IMR-90 (cell line): ENCODE measurements at regions not wholly inside any gene's neighbourhood (a gene's known extent, or its start where the extent isn't known, plus 50 kb on each side); places are given as distances from the start of the nearest gene placed in this dataset.

Source experiments
- BHLHE40 ChIP-seq: fragments of 150-350 bp; IDR thresholded peaks from 2 replicates; pipeline ENCODE4 v1.6.1; 2016; ENCODE audit warnings: mild to moderate bottlenecking, low read depth, low read length
- CEBPB ChIP-seq: IDR thresholded peaks from 2 replicates; pipeline ENCODE4 v1.6.1; 2012; ENCODE audit warnings: low read depth, low read length, improper control_type of control experiment
- CHD1 ChIP-seq: IDR thresholded peaks from 2 replicates; pipeline ENCODE4 v1.6.1; 2012; ENCODE audit warnings: low read depth, low read length, improper control_type of control experiment
- CTCF ChIP-seq: conservative IDR thresholded peaks from 2 replicates; pipeline ENCODE4 v1.5.1; 2012; ENCODE audit warnings: mild to moderate bottlenecking, low read depth, low read length, improper control_type of control experiment
- MAFK ChIP-seq: IDR thresholded peaks from 2 replicates; pipeline ENCODE4 v1.6.1; 2012; ENCODE audit warnings: low read depth, low read length, improper control_type of control experiment
- MAZ ChIP-seq: IDR thresholded peaks from 2 replicates; pipeline ENCODE4 v1.6.1; 2012; ENCODE audit warnings: low read depth, mild to moderate bottlenecking, low read length, improper control_type of control experiment, moderate library complexity, borderline replicate concordance
- MXI1 ChIP-seq: IDR thresholded peaks from 2 replicates; pipeline ENCODE4 v1.6.1; 2012; ENCODE audit warnings: low read depth, mild to moderate bottlenecking, low read length, moderate library complexity, borderline replicate concordance
- NFE2L2 ChIP-seq: fragments of 150-350 bp; IDR thresholded peaks from 2 replicates; pipeline ENCODE4 v1.6.1; 2016; ENCODE audit warnings: low read depth, mild to moderate bottlenecking, low read length
- POLR2A ChIP-seq: IDR thresholded peaks from 2 replicates; pipeline ENCODE4 v1.6.1; 2012; ENCODE audit warnings: mild to moderate bottlenecking, low read depth, low read length
- RAD21 ChIP-seq: IDR thresholded peaks from 2 replicates; pipeline ENCODE4 v1.6.1; 2012; ENCODE audit warnings: low read length, improper control_type of control experiment
- RCOR1 ChIP-seq: IDR thresholded peaks from 2 replicates; pipeline ENCODE4 v1.6.1; 2012; ENCODE audit warnings: mild to moderate bottlenecking, low read length, improper control_type of control experiment; ENCODE audit not compliant: insufficient replicate concordance
- RFX5 ChIP-seq: IDR thresholded peaks from 2 replicates; pipeline ENCODE4 v1.8.0; 2012; ENCODE audit warnings: low read depth, mild to moderate bottlenecking, low read length, moderate library complexity
- SMC3 ChIP-seq: fragments of 150-350 bp; IDR thresholded peaks from 2 replicates; pipeline ENCODE4 v1.6.1; 2016; ENCODE audit warnings: low read depth, mild to moderate bottlenecking, antibody characterized with exemption, low read length, moderate library complexity
- USF2 ChIP-seq: fragments of 150-350 bp; IDR thresholded peaks from 2 replicates; pipeline ENCODE4 v1.6.1; 2017; ENCODE audit warnings: mild to moderate bottlenecking, antibody characterized with exemption, low read length, low read depth

- TF ChIP-seq RFX5 (no peak), MAFK (no peak), POLR2A (no peak), CTCF (no peak), RAD21 (no peak), BHLHE40 (no peak), CEBPB (no peak), MXI1 (no peak), USF2 (no peak), SMC3 (no peak), MAZ (no peak), RCOR1 (no peak), NFE2L2 (no peak), CHD1 (no peak)
These were observed 306.2 kb downstream of the FAM72C start for GRCh38 chr1:143665606-143666005.
